Keratinocyte (primary cell): ENCODE measurements at regions not wholly inside any gene's neighbourhood (a gene's known extent, or its start where the extent isn't known, plus 50 kb on each side); places are given as distances from the start of the nearest gene placed in this dataset.

ENCODE experiments used
- CTCF ChIP-seq, 3 experiments: IDR thresholded peaks in 1 of 3; conservative IDR thresholded peaks in 1 of 3; optimal IDR thresholded peaks in 1 of 3; 2 replicates in 2 of 3; 3 replicates in 1 of 3; pipeline versions ENCODE3 to v1.5.1; 2011; ENCODE audit warnings: low read length in 3 of 3, mild to moderate bottlenecking in 3 of 3, moderate library complexity in 2 of 3, control low read depth in 1 of 3, inconsistent platforms in 1 of 3; ENCODE audit not compliant: insufficient read depth in 2 of 3; ENCODE audit errors: extremely low read depth in 1 of 3
- EZH2 ChIP-seq: IDR thresholded peaks from one replicate; pipeline ENCODE4 v1.6.1; 2012; ENCODE audit warnings: inconsistent platforms, mild to moderate bottlenecking, low read length, moderate library complexity

DNA sequence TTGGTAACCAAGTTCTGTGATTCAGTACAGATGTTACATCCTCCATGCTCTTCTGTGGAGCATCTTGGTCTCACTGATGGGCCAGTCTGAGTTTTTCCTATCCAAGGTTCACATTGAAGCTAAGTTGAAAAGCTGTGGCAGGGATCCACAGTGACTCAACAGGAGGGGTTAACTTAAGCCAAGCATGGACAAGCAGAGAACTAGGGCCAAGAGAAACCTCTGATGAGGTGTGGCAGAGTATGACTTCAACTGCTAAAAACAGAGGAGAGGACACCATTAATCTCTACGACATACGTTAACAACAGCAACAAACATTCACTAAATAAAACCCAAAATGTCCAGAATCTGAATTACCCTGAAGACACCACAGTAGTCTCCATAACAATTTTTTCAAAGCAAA, 268.1 kb upstream of the UBE2E2 start:
- TF ChIP-seq CTCF (optimal IDR thresholded peaks at IDR 0.05 in 1 of 3, IDR thresholded peaks at IDR 0.05 in 1 of 3, conservative IDR thresholded peaks at IDR 0.05 in 1 of 3; ENCODE audit: extremely low read depth in 1 of 3, insufficient read depth in 2 of 3, low read length in 3 of 3) (no peak), EZH2 (no peak)
